B cell (primary cell): ENCODE measurements at regions not wholly inside any gene's neighbourhood (a gene's known extent, or its start where the extent isn't known, plus 50 kb on each side); places are given as distances from the start of the nearest gene placed in this dataset.

Experiments
- EZH2 ChIP-seq: IDR thresholded peaks from 2 replicates; pipeline ENCODE4 v1.6.1; 2012; ENCODE audit warnings: borderline replicate concordance, low read depth, mild to moderate bottlenecking, moderate library complexity, low read length; ENCODE audit not compliant: insufficient read depth, poor library complexity, severe bottlenecking
- TF ChIP-seq, protein P1 (sequence below): fragments of 200-600 bp; IDR thresholded peaks from one replicate; pipeline ENCODE4 v1.8.0; 2022; ENCODE audit warnings: antibody characterized with exemption, mild to moderate bottlenecking

- TF ChIP-seq, protein P1, sequence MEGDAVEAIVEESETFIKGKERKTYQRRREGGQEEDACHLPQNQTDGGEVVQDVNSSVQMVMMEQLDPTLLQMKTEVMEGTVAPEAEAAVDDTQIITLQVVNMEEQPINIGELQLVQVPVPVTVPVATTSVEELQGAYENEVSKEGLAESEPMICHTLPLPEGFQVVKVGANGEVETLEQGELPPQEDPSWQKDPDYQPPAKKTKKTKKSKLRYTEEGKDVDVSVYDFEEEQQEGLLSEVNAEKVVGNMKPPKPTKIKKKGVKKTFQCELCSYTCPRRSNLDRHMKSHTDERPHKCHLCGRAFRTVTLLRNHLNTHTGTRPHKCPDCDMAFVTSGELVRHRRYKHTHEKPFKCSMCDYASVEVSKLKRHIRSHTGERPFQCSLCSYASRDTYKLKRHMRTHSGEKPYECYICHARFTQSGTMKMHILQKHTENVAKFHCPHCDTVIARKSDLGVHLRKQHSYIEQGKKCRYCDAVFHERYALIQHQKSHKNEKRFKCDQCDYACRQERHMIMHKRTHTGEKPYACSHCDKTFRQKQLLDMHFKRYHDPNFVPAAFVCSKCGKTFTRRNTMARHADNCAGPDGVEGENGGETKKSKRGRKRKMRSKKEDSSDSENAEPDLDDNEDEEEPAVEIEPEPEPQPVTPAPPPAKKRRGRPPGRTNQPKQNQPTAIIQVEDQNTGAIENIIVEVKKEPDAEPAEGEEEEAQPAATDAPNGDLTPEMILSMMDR = no peak
- no peak for TF ChIP-seq EZH2
Measured at GRCh38 chr4:65819192-65819591, 148.9 kb upstream of the EPHA5 start.
